GM12865 (cell line): ENCODE measurements at regions not wholly inside any gene's neighbourhood (a gene's known extent, or its start where the extent isn't known, plus 50 kb on each side); places are given as distances from the start of the nearest gene placed in this dataset.

Experiments used
- DNase-seq: peaks from one replicate; pipeline ENCODE4 v3.0.0; 2010; ENCODE audit warnings: low read depth
- H3K4me3 ChIP-seq: 2 replicates; pipeline ENCODE4 v1.5.1; 2011; ENCODE audit warnings: mild to moderate bottlenecking, low read depth, low read length, control low read depth
- TF ChIP-seq, protein P1 (sequence below): IDR thresholded peaks from 2 replicates; pipeline ENCODE4 v1.5.1; 2011; ENCODE audit warnings: low read length, control low read depth, low read depth, inconsistent platforms; ENCODE audit not compliant: insufficient read depth; ENCODE audit errors: missing control alignments

DNA sequence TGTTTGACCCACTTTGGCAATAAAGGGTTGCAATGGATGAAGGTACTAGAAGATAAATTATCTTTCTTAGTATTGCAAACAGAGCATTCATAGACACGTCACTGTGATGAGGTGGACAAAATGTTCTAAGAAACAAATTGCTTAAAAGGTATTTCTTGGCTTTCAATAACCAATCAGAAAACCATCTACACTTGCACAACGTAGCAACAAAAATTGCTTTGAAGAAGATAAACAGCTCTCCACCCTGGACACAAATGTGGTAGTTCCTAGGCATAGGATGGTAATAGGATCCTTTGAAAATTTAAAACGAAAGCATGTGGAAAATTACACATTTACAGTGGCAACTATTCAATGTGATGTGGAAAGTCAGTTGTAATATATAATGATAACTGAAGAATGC, 439.9 kb upstream of the ETAA1 start:
- TF ChIP-seq, protein P1, sequence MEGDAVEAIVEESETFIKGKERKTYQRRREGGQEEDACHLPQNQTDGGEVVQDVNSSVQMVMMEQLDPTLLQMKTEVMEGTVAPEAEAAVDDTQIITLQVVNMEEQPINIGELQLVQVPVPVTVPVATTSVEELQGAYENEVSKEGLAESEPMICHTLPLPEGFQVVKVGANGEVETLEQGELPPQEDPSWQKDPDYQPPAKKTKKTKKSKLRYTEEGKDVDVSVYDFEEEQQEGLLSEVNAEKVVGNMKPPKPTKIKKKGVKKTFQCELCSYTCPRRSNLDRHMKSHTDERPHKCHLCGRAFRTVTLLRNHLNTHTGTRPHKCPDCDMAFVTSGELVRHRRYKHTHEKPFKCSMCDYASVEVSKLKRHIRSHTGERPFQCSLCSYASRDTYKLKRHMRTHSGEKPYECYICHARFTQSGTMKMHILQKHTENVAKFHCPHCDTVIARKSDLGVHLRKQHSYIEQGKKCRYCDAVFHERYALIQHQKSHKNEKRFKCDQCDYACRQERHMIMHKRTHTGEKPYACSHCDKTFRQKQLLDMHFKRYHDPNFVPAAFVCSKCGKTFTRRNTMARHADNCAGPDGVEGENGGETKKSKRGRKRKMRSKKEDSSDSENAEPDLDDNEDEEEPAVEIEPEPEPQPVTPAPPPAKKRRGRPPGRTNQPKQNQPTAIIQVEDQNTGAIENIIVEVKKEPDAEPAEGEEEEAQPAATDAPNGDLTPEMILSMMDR, result no peak
- DNase-seq, result no peak
- no peak overlapping the region for H3K4me3 ChIP-seq

DNA sequence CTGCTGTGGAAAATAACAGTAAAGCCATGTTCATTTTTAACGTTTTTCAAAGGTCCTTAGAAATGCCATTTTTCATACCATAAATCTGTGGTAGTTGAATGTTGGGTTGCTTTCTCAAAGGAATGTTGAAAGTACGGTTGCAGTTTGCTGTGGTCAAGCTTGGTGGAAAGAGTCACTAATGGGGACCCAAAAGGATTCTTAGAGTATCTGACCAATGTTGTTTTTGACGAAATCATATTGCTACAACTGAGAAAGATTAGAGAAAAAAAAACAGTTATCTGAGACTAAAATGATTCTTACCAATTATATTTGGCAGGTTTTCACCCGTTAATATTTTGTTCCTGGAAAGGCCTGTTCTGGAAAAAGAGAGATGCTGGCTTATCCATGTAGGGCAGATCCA, 439.5 kb upstream of the ETAA1 start:
- TF ChIP-seq, protein P1, result no peak
- no peak overlapping the region for H3K4me3 ChIP-seq
- no peak for DNase-seq

- TF ChIP-seq, protein P1, result no peak
- no peak for DNase-seq
Measured at GRCh38 chr2:66960161-66960560, 437.0 kb upstream of the ETAA1 start.

GRCh38 chr2:66962716-66963115, 434.4 kb upstream of the ETAA1 start:
- TF ChIP-seq, protein P1, result no peak
- no peak for DNase-seq
- no peak overlapping the region for H3K4me3 ChIP-seq

More at GRCh38 chr2:66960161-66960560, 437.0 kb upstream of the ETAA1 start:
- H3K4me3 ChIP-seq, result no peak overlapping the region

DNA sequence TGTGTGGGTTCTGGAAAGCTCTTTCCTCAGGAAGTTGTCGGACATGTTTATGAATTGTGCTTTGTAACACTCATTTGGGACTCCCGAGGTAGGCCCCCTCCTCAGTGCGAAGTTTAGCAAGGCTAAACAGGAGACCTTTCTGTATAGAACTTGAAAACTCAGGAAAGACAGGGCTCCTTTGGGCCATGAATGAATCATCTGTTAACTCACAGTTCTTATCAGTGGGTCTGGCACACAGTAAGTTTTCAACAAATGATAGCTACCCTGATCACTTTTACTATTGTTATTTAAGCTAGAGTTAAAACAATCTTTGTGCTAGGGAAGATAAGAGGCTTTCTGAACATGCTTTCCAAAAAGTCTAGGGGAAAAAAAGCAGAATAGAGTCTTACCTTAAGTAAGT, 430.5 kb upstream of the ETAA1 start:
- no peak for DNase-seq
- TF ChIP-seq, protein P1, result no peak

DNA sequence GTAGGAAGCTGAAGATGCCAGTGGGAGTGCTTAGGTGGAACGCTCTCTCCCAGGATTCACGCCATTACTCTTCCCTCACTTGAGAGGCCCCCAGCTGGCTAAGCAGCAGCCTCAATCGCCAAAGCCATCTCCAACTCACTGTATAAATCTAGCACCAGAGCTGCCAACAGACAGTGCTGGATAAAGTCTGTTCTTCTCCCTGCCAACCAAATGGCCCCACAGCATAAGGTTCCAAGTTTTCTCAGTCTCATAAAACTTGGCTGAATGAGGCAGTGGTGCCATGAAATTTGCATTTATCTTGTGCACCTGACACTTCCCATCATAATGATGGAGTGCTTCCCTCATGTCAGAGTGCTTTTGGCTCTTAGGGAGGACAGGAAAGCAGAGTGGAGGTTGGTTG, 428.2 kb upstream of the ETAA1 start:
- TF ChIP-seq, protein P1, result no peak
- no peak overlapping the region for H3K4me3 ChIP-seq
- DNase-seq, result no peak

More for the DNA sequence above, 430.5 kb upstream of the ETAA1 start:
- H3K4me3 ChIP-seq, result no peak overlapping the region

GRCh38 chr2:66981074-66981473, 416.1 kb upstream of the ETAA1 start:
- no peak for DNase-seq
- TF ChIP-seq, protein P1, result no peak

More at GRCh38 chr2:66981074-66981473, 416.1 kb upstream of the ETAA1 start:
- no peak overlapping the region for H3K4me3 ChIP-seq
